GM23248 (cell line): ENCODE measurements at regions not wholly inside any gene's neighbourhood (a gene's known extent, or its start where the extent isn't known, plus 50 kb on each side); places are given as distances from the start of the nearest gene placed in this dataset.

ENCODE experiments used
- DNase-seq: peaks from one replicate; pipeline ENCODE4 v3.0.0-alpha.2; 2015
- H2AFZ ChIP-seq: fragments of 200-600 bp; sonication (generic); 2 replicates; pipeline ENCODE4 v1.6.1; 2016; ENCODE audit warnings: antibody characterized with exemption
- H3F3A ChIP-seq: fragments of 200-600 bp; sonication (generic); 2 replicates; pipeline ENCODE4 v1.6.1; 2016; ENCODE audit warnings: mild to moderate bottlenecking, antibody characterized with exemption, mixed run types; ENCODE audit not compliant: insufficient read depth
- H3K27ac ChIP-seq: fragments of 200-600 bp; sonication (generic); 2 replicates; pipeline ENCODE4 v1.5.1; 2016; ENCODE audit warnings: mild to moderate bottlenecking
- H3K27me3 ChIP-seq: fragments of 200-600 bp; sonication (generic); replicated peaks from 2 replicates; pipeline ENCODE4 v1.6.1; 2016; ENCODE audit warnings: mild to moderate bottlenecking; ENCODE audit not compliant: insufficient read depth
- H3K36me3 ChIP-seq: fragments of 200-600 bp; sonication (generic); 2 replicates; pipeline ENCODE4 v1.6.1; 2016; ENCODE audit warnings: low read depth, mild to moderate bottlenecking
- H3K4me1 ChIP-seq: fragments of 200-600 bp; sonication (generic); 2 replicates; pipeline ENCODE4 v1.6.1; 2016; ENCODE audit warnings: mild to moderate bottlenecking; ENCODE audit not compliant: insufficient read depth
- H3K4me2 ChIP-seq: fragments of 200-600 bp; sonication (generic); one replicate; pipeline ENCODE4 v1.6.1; 2016; ENCODE audit warnings: mild to moderate bottlenecking; ENCODE audit not compliant: unreplicated experiment
- H3K4me3 ChIP-seq: fragments of 200-600 bp; sonication (generic); 2 replicates; pipeline ENCODE4 v1.5.1; 2016; ENCODE audit warnings: mild to moderate bottlenecking
- H3K79me2 ChIP-seq: fragments of 200-600 bp; sonication (generic); 2 replicates; pipeline ENCODE4 v1.6.1; 2016; ENCODE audit warnings: mild to moderate bottlenecking; ENCODE audit not compliant: insufficient read depth
- H3K9ac ChIP-seq: fragments of 200-600 bp; sonication (generic); 2 replicates; pipeline ENCODE4 v1.6.1; 2016; ENCODE audit warnings: mild to moderate bottlenecking
- H3K9me2 ChIP-seq: fragments of 200-600 bp; sonication (generic); 2 replicates; pipeline ENCODE4 v1.6.1; 2016; ENCODE audit warnings: mixed run types, mild to moderate bottlenecking, moderate library complexity; ENCODE audit not compliant: insufficient read depth
- H3K9me3 ChIP-seq: fragments of 200-600 bp; sonication (generic); one replicate; pipeline ENCODE4 v1.6.1; 2017; ENCODE audit warnings: low read depth
- H4K20me1 ChIP-seq: fragments of 200-600 bp; sonication (generic); 2 replicates; pipeline ENCODE4 v1.6.0; 2016; ENCODE audit not compliant: insufficient read depth
- EZH2 ChIP-seq: fragments of 200-600 bp; sonication (generic); IDR thresholded peaks from 2 replicates; pipeline ENCODE4 v1.6.1; 2018; ENCODE audit warnings: antibody characterized with exemption, mild to moderate bottlenecking; ENCODE audit not compliant: insufficient read depth, poor library complexity, severe bottlenecking
- EZH2phosphoT487 ChIP-seq: fragments of 200-600 bp; sonication (generic); IDR thresholded peaks from 2 replicates; pipeline ENCODE4 v1.6.1; 2018; ENCODE audit warnings: antibody characterized with exemption, moderate library complexity, mild to moderate bottlenecking, low read depth; ENCODE audit not compliant: insufficient read depth
- WGBS, 2 experiments: methylation state at CpG; one replicate each; pipeline ENCODE4 v1.1.6; 2015 to 2017; ENCODE audit warnings: low lambda C conversion rate in 2 of 2, low coverage in 1 of 2; ENCODE audit errors: missing lambda C conversion rate in 2 of 2; 5-methylcytosine and 5-hydroxymethylcytosine counted together
- in situ Hi-C: fragments of 300-500 bp; cut with MboI; formaldehyde crosslinking; loops from 2 replicates; pipeline ENCODE4 v1.15.0; 2020

GRCh38 chr9:28064241-28064815, 491.0 kb upstream of the C9orf72 start:
- H4K20me1 ChIP-seq, result no peaks in the 10 kb centered on the region
- in situ Hi-C loops, result loop anchor here (25.0 kb wide), 1 partner anchor 727 kb away; no protein-coding TSS in a partner anchor
- 45 to 46% methylated on average over 9 of the region's 9 CpGs for WGBS, 2 experiments

DNA sequence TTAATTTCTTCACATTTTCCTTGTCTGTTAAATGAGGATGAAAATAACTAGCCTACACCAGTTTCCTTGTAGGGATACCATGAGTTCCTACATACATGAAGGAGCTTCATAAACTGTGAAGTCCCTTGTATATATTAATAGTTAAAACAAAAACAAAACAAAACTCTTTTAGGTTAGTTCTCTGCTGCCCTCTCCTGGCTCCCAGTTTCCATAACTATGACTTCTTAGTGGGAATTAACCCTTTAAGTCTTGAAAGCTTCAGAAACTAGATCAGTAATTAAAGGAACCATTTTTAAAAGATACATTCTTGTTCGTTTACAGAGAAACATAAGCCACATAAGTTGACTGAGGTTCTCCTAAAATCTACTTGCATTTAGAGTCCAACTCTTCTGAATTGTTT, 500.0 kb upstream of the C9orf72 start:
- H3K79me2 ChIP-seq, result no peaks in the 10 kb centered on the region
- no peak overlapping the region for H3K9ac ChIP-seq
- no peaks in the 10 kb centered on the region for H3K4me1 ChIP-seq
- DNase-seq, result peak; percentile 72
- H3K4me2 ChIP-seq, result no peak overlapping the region
- in situ Hi-C loops, result loop anchor here (10.0 to 25.0 kb wide), 2 partner anchors 348 to 736 kb away; no protein-coding TSS in a partner anchor
- no peaks in the 10 kb centered on the region for H3K9me2 ChIP-seq
- H2AFZ ChIP-seq, result peak overlapping the region; percentile 23; the same call in 1 of the 2 replicates
- TF ChIP-seq EZH2phosphoT487 (no peak), EZH2 (no peak)
- WGBS, 2 experiments, result 0 to 4% methylated on average over 1 of the region's 1 CpG
- no peaks in the 10 kb centered on the region for H3K36me3 ChIP-seq
- H3K27me3 ChIP-seq, result no peaks in the 10 kb centered on the region
- H4K20me1 ChIP-seq, result no peaks in the 10 kb centered on the region
- no peak overlapping the region for H3K4me3 ChIP-seq
- H3K9me3 ChIP-seq, result no peaks in the 10 kb centered on the region
- no peak overlapping the region for H3K27ac ChIP-seq
- no peaks in the 10 kb centered on the region for H3F3A ChIP-seq

More at GRCh38 chr9:28064241-28064815, 491.0 kb upstream of the C9orf72 start:
- Histone ChIP-seq H3K27ac (no peak overlapping the region), H3K4me1 (no peaks in the 10 kb centered on the region), H3K4me3 (no peak overlapping the region), H3F3A (no peaks in the 10 kb centered on the region), H3K79me2 (no peaks in the 10 kb centered on the region), H3K36me3 (no peaks in the 10 kb centered on the region), H2AFZ (no peak overlapping the region), H3K9me3 (no peaks in the 10 kb centered on the region), H3K4me2 (no peak overlapping the region), H3K27me3 (no peaks in the 10 kb centered on the region), H3K9ac (no peak overlapping the region), H3K9me2 (no peaks in the 10 kb centered on the region)
- TF ChIP-seq EZH2phosphoT487, result no peak
- no peak for TF ChIP-seq EZH2
- peak; percentile 5 for DNase-seq

- no peaks in the 10 kb centered on the region for H3K9me3 ChIP-seq
- 74% methylated on average over 3 of the region's 3 CpGs for WGBS, 2 experiments
- H3K4me1 ChIP-seq, result no peaks in the 10 kb centered on the region
- H3K4me3 ChIP-seq, result no peak overlapping the region
- no peaks in the 10 kb centered on the region for H3K9me2 ChIP-seq
- no peak overlapping the region for H3K27ac ChIP-seq
- H3F3A ChIP-seq, result no peaks in the 10 kb centered on the region
- H4K20me1 ChIP-seq, result no peaks in the 10 kb centered on the region
- in situ Hi-C loops, result loop anchor here (10.0 kb wide), 1 partner anchor 355 kb away; no protein-coding TSS in a partner anchor
- H3K36me3 ChIP-seq, result no peaks in the 10 kb centered on the region
- H3K4me2 ChIP-seq, result no peak overlapping the region
- H2AFZ ChIP-seq, result no peak overlapping the region
- H3K9ac ChIP-seq, result no peak overlapping the region
- DNase-seq, result no peak
- 0 out of 2 replicates have a peak, but pooled peaks cover 3% of the 10 kb centered on the region for H3K27me3 ChIP-seq
- H3K79me2 ChIP-seq, result no peaks in the 10 kb centered on the region
- TF ChIP-seq EZH2phosphoT487 (no peak), EZH2 (no peak)
Measured at GRCh38 chr9:28079677-28080076, 506.4 kb upstream of the C9orf72 start.

GRCh38 chr9:28082671-28083070, 509.4 kb upstream of the C9orf72 start:
- no peaks in the 10 kb centered on the region for H3K79me2 ChIP-seq
- no peak overlapping the region for H3K9ac ChIP-seq
- H3K4me1 ChIP-seq, result no peaks in the 10 kb centered on the region
- H3K4me3 ChIP-seq, result no peak overlapping the region
- H3K9me2 ChIP-seq, result no peaks in the 10 kb centered on the region
- no peak overlapping the region for H2AFZ ChIP-seq
- 25 to 33% methylated on average over 3 of the region's 3 CpGs for WGBS, 2 experiments
- no peak overlapping the region for H3K27ac ChIP-seq
- in situ Hi-C loops, result no loop called here
- TF ChIP-seq EZH2phosphoT487 (no peak), EZH2 (no peak)
- DNase-seq, result no peak
- H3K36me3 ChIP-seq, result no peaks in the 10 kb centered on the region
- H3K4me2 ChIP-seq, result no peak overlapping the region
- no peaks in the 10 kb centered on the region for H3F3A ChIP-seq
- no peaks in the 10 kb centered on the region for H3K9me3 ChIP-seq
- H3K27me3 ChIP-seq, result 0 out of 2 replicates have a peak, but pooled peaks cover 3% of the 10 kb centered on the region
- no peaks in the 10 kb centered on the region for H4K20me1 ChIP-seq

GRCh38 chr9:28086881-28087280, 513.6 kb upstream of the C9orf72 start:
- H3K4me3 ChIP-seq, result no peak overlapping the region
- H3K4me2 ChIP-seq, result no peak overlapping the region
- H3K9me3 ChIP-seq, result no peaks in the 10 kb centered on the region
- no peaks in the 10 kb centered on the region for H3K4me1 ChIP-seq
- no peaks in the 10 kb centered on the region for H3K27me3 ChIP-seq
- no peaks in the 10 kb centered on the region for H4K20me1 ChIP-seq
- no peak for DNase-seq
- no peak overlapping the region for H3K27ac ChIP-seq
- no peak overlapping the region for H2AFZ ChIP-seq
- H3K79me2 ChIP-seq, result no peaks in the 10 kb centered on the region
- in situ Hi-C loops, result no loop called here
- TF ChIP-seq EZH2 (no peak), EZH2phosphoT487 (no peak)
- H3F3A ChIP-seq, result no peaks in the 10 kb centered on the region
- no peak overlapping the region for H3K9ac ChIP-seq
- no peaks in the 10 kb centered on the region for H3K9me2 ChIP-seq
- H3K36me3 ChIP-seq, result no peaks in the 10 kb centered on the region
